OCI-M2 (cell line): ENCODE measurements at regions not wholly inside any gene's neighbourhood (a gene's known extent, or its start where the extent isn't known, plus 50 kb on each side); places are given as distances from the start of the nearest gene placed in this dataset.
"Not testable (repeated sequence)": the region's sequence is repeated elsewhere in the genome, so short reads cannot be mapped to it uniquely, and the experiment has no call there.

Source experiments
- DNase-seq: peaks from one replicate; lab custom pipeline; 2025; ENCODE audit not compliant: unreplicated experiment; lab: John Stamatoyannopoulos, UW

- DNase-seq, result no peak
Measured at GRCh38 chr6:115456848-115457247, 603.8 kb downstream of the FRK start.

- no peak for DNase-seq
Measured at GRCh38 chr6:115443825-115444478, 616.7 kb downstream of the FRK start.

- no peak for DNase-seq
Measured at GRCh38 chr6:115442323-115442722, 618.4 kb downstream of the FRK start.

GRCh38 chr6:115441651-115442050, 619.0 kb downstream of the FRK start:
- DNase-seq, result no peak

GRCh38 chr6:115415378-115415777, 645.3 kb downstream of the FRK start:
- DNase-seq, result no peak

GRCh38 chr6:115414916-115415315, 645.8 kb downstream of the FRK start:
- not testable (repeated sequence) for DNase-seq

GRCh38 chr6:115411756-115412155, 648.9 kb downstream of the FRK start:
- DNase-seq, result no peak

- no peak for DNase-seq
Measured at GRCh38 chr6:115404446-115404845, 656.2 kb downstream of the FRK start.

- DNase-seq, result no peak
Measured at GRCh38 chr6:115398607-115399006, 662.1 kb downstream of the FRK start.

- no peak for DNase-seq
Measured at GRCh38 chr6:115396112-115396906, 664.4 kb downstream of the FRK start.

GRCh38 chr6:115393821-115394220, 666.9 kb downstream of the FRK start:
- DNase-seq, result no peak

GRCh38 chr6:115370202-115370601, 690.5 kb downstream of the FRK start:
- no peak for DNase-seq

- DNase-seq, result no peak
Measured at GRCh38 chr6:115365783-115366182, 694.9 kb downstream of the FRK start.

GRCh38 chr6:115363379-115363778, 697.3 kb downstream of the FRK start:
- no peak for DNase-seq

GRCh38 chr6:115362234-115362633, 698.5 kb downstream of the FRK start:
- no peak for DNase-seq

GRCh38 chr6:115360602-115361325, 699.9 kb downstream of the FRK start:
- DNase-seq, result no peak

- DNase-seq, result no peak
Measured at GRCh38 chr6:115358616-115359015, 702.1 kb downstream of the FRK start.

GRCh38 chr6:115356371-115356770, 704.3 kb downstream of the FRK start:
- no peak for DNase-seq

- no peak for DNase-seq
Measured at GRCh38 chr6:115323001-115323400, 737.7 kb downstream of the FRK start.

- DNase-seq, result no peak
Measured at GRCh38 chr6:115319823-115320222, 740.9 kb downstream of the FRK start.

GRCh38 chr6:115310156-115310555, 750.5 kb downstream of the FRK start:
- no peak for DNase-seq

- no peak for DNase-seq
Measured at GRCh38 chr6:115302731-115303130, 758.0 kb downstream of the FRK start.
